ENCODE measurements at regions not wholly inside any gene's neighbourhood (a gene's known extent, or its start where the extent isn't known, plus 50 kb on each side); places are given as distances from the start of the nearest gene placed in this dataset.
"Not testable (repeated sequence)": the region's sequence is repeated elsewhere in the genome, so short reads cannot be mapped to it uniquely, and the experiment has no call there.

GRCh38 chr18:38576349-38576748, 1010.8 kb upstream of the CELF4 start:
- FAIRE-seq: no peak

DNA sequence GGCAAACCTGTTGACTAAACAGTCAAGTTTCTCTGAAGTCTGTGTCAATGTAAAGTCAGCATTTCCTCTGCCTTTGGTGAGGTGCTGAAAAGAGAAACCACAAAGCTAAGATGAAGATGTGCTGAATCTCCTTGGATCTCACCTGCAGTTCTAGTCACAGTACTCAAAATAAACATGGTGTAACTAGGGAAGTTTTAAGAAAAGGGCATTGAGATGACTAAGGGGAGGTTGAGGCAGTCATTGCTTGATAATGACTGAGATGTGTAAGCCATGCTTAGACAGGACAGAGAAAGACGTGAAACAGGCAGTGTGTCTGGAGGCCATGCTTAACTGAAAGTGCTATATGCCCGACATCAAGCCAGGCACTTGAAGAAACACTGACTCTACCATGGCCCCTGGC, 1010.0 kb upstream of the CELF4 start:
- no peak for FAIRE-seq

DNA sequence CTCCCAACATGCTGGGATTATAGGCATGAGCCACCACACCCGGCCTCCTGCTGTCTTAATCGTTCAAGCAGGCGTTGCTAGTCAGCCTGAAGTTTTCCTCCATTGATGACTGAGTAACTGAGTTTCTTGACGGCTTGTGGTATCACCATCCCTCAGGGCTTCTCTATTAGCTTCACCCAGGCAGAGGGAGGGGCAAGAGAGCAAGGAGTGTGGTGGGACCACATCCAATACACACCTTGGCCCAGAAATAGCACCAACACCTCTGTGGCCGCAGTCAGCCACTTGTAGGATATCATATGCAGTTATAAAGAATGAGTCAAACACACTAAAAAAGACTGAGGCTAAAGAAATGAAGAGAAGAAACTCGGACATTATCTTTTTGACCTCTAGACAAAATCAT, 1009.4 kb upstream of the CELF4 start:
- no peak for FAIRE-seq

- no peak for FAIRE-seq
These were observed 1007.0 kb upstream of the CELF4 start for GRCh38 chr18:38572554-38573111.

- no peak for FAIRE-seq
These were observed 1006.1 kb upstream of the CELF4 start for GRCh38 chr18:38571651-38572050.

DNA sequence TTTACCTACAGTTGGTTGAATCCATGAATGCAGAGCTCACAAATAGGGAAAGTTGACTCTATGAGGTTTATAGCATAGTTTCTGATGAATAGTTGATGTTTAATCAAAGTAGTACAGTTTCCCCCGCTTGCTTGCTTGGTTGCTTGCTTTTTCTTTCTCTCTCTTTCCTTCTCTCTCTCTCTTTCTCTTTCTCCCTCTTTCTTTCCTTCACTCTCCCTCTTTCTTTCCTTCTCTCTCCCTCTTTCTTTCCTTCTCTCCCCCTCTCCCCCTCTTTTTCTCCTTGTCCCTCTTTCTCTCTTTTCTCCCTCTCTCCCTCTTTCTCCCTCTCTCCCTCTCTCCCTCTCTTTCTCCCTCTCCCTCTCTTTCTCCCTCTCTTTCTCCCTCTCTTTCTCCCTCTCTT, 999.9 kb upstream of the CELF4 start:
- FAIRE-seq: no peak

DNA sequence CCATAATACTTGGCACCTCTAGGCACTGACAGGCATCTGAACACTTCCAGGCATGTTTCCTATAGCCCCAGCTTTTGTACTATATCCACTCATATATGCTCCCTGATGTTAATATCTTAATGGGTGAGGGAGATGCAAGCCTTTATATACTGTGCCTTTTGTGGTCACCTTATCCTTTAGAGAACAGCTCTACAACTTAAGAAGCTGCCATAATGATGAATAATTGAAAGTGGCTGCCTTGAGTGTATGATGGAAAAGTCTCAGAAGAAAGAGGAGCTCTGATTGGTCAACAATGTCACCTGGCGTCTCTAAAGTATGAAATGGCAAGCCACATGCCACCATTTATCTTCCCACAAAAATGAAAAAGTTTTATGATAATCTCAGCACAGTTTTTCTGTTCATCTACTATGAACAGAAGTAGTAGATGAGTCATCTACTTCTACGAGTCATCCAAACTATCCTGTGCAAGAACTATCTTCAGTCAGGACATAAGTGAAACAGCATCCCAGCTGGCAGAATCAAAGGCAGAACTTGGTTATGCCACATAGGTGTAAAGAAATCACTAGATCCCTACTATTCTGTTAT, 997.9 kb upstream of the CELF4 start:
- no peak for FAIRE-seq

- FAIRE-seq: no peak
These were observed 991.4 kb upstream of the CELF4 start for GRCh38 chr18:38557006-38557405.

- no peak for FAIRE-seq
These were observed 987.2 kb upstream of the CELF4 start for GRCh38 chr18:38552732-38553321.

DNA sequence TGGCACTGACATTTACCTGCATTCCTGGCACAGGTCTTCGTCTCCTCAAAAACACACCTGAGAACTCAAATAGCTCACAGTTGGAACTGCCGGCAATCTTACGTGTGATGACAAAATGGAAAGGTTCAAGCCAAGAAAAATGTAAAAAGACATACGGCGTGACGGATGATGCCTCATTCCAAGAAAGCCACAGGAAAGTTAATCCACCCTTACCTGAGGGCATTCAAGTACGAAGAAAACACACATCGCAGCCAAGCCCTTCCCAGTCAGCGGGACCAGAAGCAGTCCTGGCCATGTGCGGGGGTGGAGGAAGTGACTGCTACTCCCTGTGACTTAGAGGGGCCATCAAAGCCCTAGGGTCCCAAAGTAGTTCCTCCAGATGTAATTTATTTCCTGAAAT, 986.3 kb upstream of the CELF4 start:
- no peak for FAIRE-seq

- FAIRE-seq: no peak
These were observed 979.5 kb upstream of the CELF4 start for GRCh38 chr18:38545071-38545470.

DNA sequence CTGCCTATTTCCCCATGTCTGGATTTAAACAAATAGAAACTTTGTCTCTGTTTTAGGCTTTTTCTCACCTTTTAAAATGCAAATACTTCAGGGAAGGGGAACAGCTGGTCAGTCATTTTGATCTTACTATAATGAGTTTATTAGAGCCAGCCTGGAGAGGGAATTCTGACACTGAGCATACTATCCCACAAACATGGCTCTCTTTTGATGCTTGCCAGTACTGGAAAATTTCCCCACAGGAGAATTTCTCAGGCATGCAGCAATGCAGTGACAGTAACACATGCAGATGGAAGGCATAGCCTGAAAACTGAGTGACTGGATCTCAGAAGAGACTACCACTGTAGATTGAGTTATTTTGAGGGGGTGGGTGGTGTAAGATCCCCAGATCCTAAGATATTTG, 974.3 kb upstream of the CELF4 start:
- no peak for FAIRE-seq

- FAIRE-seq: no peak
These were observed 973.8 kb upstream of the CELF4 start for GRCh38 chr18:38539371-38539770.

DNA sequence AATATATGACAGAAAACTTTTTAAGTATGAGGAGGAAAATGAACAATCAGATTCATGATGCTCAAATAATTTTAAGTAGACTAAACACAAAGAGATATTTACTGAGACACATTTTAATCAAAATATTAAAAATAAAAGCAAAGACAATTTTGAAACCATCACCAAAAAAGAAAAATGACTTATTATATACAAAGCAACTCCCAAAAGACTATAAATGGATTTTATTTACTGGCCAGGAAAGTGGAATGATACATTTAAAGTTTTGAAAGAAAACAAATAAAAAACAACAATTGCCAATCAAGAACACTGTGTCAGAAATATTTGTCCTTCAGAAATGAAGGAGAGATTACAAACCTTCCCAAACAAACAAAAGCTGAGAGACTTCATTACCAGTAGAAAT, 968.5 kb upstream of the CELF4 start:
- FAIRE-seq: no peak

DNA sequence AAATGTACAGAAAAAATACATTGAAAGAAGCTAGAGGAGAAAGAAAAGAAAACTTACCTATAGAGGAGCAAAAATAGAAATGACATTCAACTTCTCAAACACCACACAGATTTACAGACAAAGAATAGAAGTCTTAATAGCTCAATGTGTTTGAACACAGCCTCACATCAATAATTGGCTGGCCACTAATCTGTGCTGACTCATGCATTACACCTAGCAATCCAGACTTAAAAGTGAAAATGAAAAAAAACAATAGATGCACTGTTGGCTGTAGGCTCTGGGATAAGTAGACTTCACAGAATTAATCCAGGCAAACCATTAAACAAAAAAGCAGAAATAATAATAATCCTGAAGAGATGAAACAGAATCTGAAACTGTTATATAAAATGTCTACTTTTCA, 961.3 kb upstream of the CELF4 start:
- no peak for FAIRE-seq

GRCh38 chr18:38525039-38525438, 959.4 kb upstream of the CELF4 start:
- FAIRE-seq: no peak

DNA sequence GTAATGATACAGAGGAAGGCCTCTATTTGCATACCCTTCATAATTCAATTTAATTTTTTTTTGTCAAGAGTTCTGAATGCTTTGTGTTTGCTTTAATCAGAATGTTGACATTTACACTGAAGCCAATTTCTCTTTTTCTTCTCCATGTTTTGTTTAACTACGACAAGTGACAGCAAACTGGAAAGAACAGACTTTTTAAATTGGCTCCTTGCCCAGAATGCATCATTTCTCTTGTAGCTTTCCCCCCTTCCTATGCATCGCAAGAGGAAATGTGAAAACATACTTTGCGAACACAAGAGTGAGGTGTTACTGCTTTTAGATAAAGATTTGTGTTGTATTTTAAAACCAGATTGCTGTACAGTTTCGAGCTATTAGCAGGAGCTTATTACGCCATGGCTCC, 955.2 kb upstream of the CELF4 start:
- no peak for FAIRE-seq

DNA sequence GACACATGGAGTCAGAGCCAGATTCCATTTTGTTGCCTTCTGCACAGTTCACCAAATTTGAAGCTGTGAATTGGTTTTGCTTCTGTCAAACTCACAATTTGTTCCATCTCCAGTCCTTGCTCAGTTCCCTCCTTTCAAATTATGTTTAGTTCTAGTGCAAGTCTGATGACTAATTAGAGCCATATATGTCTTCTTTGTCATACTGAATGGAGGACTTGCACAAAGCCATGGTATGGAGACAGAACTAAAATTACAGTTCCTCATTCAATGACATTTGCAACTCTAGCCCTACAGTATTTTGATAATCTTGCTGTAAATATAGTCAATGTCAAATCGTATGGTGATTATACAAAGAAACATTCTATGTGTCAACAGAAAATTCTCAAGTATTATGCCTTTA, 936.9 kb upstream of the CELF4 start:
- FAIRE-seq: no peak

DNA sequence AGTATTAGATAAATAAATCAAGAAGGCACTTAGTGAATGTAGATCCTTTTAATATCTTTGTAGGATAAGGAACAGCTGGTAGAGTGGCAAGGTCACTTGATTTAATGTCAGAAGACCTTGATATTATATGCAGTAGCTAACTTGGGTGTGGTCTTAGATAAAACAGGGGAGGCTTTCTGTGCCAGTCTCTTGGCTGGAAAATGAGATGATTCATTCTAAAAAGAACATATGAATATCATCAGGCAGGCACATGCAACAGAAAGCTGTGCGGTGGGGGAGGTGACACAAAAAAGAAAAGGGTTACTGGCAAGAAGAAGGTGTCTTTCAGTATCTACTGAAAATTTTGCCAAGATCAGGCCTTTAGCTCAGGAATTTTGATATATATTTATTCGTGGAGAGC, 931.7 kb upstream of the CELF4 start:
- no peak for FAIRE-seq

DNA sequence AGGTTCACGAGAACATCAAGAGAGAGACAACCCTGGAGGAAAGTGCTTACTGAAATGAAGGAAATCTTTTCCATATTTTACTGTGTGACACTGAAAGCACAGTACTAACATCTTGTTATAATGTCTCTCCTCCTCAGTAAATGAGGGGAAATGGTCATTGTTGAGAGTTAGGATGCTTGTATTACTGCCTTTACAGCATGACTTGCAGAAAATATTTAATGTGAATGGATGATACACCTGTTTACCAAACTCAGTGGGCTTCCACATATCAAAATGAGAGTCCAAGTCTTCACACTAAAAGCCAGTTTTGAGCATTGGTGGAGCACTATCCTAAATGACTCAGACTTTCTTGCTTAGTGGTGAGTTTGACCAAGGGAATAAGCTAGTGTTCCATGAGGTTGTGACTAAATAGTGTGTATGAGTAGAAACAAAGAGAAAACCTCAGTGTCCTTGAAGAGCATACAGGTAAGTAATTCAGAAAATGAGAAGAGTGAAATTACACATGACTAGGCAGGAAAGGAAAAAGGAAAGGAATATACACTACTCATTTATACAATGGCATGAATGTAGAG, 930.7 kb upstream of the CELF4 start:
- no peak for FAIRE-seq

- no peak for FAIRE-seq
These were observed 928.5 kb upstream of the CELF4 start for GRCh38 chr18:38494065-38494464.

DNA sequence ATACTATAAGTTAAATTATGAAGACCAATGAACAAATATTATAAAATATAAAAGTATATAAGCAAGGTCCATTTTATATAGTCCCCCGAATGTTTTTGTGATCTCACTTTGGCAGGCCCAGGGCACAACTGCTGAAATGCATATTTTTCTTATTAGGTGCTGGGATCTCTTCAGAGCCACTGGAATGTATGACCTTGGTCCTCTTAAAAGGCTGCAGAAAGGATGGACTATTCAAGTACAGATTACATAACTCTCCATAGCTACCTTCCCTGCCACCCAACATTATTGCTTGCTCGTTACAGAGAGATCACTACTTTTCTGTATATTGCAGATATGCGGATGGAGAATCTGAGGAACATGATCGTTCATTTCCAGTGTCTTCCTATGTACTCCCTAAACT, 925.6 kb upstream of the CELF4 start:
- no peak for FAIRE-seq

DNA sequence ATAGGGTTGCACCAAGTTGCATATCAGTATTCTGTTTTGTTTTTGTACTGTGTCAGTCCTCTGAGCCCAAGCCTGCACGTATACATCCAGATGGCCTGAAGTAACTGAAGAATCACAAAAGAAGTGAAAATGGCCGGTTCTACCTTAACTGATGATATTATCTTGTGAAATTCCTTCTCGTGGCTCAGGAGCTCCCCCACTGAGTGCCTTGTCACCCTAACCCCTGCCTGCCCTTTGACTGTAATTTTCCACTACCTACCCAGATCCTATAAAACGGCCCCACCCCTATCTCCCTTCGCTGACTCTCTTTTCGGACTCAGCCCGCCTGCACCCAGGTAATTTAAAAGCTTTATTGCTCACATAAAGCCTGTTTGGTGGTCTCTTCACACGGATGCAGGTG, 924.1 kb upstream of the CELF4 start:
- FAIRE-seq: not testable (repeated sequence)

DNA sequence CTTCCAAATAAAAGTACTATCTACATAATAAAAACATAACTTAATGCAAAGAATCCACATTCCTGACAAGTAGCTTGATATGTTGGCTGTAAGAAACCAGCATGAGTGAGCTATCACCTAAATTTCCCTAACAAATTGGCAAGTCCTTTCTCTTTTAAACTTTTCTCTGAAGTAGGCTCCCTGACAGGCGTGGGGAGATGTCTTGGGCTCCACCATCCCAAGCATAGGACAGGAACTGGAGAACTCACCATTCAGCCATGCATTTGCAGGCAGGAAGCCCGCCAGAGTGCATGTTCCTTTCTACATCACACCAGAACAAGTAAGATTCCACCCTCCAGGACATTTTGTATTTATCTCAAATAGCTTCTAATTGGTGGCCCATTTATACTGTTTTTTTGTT, 921.9 kb upstream of the CELF4 start:
- FAIRE-seq: no peak

- no peak for FAIRE-seq
These were observed 917.7 kb upstream of the CELF4 start for GRCh38 chr18:38483326-38483725.

Measured in TTC549 (cell line).